ENCODE measurements at regions not wholly inside any gene's neighbourhood (a gene's known extent, or its start where the extent isn't known, plus 50 kb on each side); places are given as distances from the start of the nearest gene placed in this dataset.
"Not testable (repeated sequence)": the region's sequence is repeated elsewhere in the genome, so short reads cannot be mapped to it uniquely, and the experiment has no call there.

DNA sequence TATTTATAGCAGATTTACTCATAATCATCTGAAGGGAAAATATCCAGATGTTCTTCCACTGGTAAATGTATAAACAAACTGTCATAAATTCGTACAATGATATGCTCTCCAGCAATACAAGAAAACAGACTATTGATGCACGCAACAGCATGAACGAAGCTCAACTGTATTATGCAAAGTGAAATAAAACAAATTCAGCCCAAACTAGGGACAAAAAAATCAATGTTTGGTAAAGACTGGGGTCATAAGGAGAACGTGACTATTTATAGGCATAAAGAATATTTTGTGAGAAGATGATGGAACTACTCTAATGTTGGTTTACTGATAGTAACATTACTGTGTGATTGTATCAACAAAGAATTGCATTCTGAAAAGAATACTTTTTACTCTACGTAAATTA lies 1276.7 kb upstream of the DDX18 start:
- no peak for DNase-seq

DNA sequence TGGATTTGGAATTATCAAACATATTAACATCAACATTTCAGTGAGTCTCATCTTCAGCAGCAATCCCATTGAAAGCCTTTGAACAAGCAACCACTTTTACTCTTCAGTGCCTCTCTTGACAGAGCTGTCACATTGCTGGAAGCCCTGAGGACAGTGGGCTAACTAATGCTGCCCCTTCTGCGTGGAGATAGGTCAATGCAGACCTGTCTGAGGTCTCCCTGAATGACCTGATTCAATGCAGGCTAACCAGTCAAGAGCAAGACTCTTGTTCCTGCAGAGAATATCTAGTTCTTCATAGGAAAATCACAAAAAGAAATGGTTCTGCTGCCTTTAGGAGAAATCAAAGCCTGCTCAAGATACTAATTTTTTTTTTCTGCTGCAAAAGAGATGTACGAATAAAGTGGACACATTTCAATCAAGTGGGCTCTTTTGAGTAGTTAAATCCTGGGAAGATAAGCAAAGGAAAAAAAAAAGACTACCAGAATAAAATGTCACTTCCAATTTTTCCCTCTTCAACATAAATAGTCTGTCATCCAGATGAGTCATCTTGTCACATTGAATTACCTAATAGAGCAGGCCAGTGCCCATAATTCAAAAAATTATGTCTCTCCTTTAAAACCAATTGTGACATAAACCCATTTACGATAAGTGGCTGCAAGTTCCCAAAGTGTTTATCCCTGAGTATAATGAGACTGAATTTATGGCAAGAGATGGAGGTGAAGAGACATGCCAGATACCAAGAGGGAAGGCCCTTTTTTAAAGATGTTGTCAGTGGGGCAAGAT lies 1269.0 kb upstream of the DDX18 start:
- DNase-seq: no peak

DNA sequence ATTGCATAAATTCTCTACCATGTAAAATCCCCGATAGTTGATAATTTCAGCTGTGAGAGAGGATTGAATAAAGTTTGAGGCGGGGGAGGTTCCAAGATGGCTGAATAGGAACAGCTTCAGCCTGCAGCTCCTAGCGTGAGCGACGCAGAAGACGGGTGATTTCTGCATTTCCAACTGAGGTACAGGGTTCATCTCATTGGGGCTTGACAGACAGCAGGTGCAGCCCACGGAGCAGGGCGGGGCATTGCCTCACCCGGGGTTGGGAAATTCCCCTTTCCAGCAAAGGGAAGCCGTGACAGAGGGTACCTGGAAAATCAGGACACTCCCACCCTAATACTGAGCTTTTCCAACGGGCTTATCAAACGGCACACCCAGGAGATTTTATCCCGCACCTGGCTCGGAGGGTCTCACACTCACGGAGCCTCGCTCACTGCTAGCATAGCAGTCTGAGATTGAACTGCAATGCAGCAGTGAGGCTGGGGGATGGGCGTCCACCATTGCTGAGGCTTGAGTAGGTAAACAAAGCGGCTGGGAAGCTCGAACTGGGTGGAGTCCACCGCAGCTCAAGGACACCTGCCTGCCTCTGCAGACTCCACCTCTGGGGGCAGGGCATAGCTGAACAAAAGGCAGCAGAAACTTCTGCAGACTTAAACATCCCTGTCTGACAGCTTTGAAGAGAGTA lies 1261.6 kb upstream of the DDX18 start:
- DNase-seq: not testable (repeated sequence)

DNA sequence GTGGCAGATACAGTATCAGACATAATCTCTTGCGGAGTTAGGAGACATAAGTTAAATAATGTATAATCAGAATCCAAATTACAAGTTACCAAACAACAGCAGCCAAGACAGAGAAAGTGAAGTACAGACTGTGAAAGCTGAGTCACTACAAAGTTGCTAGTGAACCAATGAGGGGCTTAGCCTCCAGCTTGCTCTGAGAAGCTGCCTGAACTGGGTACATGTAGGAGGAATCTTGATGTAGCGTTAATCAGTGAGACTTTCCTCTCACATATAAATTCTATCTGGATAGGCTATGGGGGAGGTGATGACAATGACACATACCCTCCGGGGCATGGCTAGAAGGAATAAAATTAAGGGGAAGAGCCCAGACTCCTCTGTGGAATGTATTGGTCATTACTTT lies 1234.3 kb upstream of the DDX18 start:
- DNase-seq: no peak

DNA sequence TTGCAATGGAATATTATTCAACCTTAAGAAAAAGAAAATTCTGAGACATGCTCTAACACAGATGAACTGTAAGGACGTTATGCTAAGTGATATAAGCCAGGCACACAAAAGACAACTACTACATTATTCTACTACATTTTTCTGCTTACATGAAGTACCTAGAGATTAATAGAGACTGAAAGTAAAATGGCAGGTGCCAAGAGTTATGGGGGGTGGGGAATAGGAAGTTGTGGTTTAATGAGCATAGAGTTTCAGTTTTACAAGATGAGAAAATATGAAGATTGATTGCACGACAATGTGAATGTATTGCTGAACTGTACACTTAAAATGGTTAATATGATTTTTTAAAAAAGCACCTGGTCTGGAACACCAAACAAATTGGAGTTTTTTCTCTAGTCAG lies 1231.6 kb upstream of the DDX18 start:
- DNase-seq: no peak

DNA sequence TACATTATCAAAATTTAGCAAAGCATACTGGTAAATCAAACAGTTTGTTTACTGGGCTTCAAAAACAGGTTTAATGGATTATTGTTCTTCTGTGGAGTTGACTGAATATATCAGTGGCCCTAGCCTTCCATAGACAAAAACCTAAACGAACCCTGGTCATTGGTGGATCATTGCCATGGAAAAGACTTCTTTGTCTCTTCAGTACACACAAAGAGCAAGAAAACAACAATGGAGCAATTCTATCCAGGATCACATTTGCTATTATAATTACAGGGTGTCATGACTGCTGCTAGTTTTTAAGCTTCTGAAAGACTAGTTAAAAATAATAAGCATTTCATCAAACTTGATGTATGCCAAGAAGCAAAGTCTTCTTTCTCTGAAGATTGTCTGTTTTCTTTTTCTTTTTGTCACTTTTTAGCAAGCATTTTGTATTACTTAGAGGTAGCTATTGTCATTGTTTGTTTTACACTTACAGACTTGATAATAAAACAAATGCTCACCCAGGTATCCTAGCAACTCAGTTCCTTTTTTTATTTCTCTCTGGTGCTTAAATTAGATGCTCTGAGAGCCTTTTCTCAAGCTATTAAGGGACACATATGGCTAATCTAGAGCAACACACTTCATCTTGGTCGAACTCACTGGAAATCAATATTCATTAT lies 1228.7 kb upstream of the DDX18 start:
- no peak for DNase-seq

DNA sequence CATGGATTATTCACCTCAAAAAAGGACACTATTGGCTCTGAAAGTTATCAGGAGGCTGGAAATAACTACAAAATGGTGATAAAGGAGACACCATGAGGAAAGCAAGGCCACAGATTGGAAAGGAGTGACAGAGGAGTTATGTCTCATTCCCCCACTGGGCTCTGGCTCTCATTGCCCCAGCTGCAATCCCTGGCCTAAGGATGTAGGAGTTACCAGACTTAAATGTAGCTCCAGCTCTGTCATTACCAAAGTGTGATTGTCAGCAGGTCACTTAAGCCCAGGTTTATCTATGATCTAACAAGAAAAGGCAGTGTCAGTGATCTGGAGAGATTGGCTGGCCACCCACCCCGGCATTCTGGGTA lies 1228.2 kb upstream of the DDX18 start:
- no peak for DNase-seq
